ENCODE measurements at regions not wholly inside any gene's neighbourhood (a gene's known extent, or its start where the extent isn't known, plus 50 kb on each side); places are given as distances from the start of the nearest gene placed in this dataset.

DNA sequence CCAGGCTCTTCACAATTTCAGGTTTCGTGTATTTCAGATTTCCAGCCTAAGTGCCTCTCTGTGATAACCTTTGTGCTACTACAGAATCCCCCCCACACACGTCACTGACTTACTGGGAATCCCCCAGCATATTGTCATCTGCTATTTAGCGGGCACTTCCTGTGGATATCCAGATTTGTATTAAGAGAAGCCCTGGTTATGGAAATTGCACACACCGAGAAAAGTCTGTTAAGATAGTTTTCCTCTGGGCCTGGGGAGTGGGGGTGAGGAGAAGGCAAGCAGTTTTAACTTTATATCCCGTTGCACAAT is 269.9 kb downstream of the MED10 start:
- no peaks in the 10 kb centered on the region for H3K36me3 ChIP-seq (ENCODE audit: control insufficient read depth in 2 of 2, insufficient read depth in 1 of 2, low read length in 2 of 2)
- ChIA-PET CTCF (interaction anchor here (0.6 kb wide), 1 partner anchor 417 kb away, joined by 3 read pairs; no protein-coding TSS in a partner anchor), POLR2A (no interaction called here)

DNA sequence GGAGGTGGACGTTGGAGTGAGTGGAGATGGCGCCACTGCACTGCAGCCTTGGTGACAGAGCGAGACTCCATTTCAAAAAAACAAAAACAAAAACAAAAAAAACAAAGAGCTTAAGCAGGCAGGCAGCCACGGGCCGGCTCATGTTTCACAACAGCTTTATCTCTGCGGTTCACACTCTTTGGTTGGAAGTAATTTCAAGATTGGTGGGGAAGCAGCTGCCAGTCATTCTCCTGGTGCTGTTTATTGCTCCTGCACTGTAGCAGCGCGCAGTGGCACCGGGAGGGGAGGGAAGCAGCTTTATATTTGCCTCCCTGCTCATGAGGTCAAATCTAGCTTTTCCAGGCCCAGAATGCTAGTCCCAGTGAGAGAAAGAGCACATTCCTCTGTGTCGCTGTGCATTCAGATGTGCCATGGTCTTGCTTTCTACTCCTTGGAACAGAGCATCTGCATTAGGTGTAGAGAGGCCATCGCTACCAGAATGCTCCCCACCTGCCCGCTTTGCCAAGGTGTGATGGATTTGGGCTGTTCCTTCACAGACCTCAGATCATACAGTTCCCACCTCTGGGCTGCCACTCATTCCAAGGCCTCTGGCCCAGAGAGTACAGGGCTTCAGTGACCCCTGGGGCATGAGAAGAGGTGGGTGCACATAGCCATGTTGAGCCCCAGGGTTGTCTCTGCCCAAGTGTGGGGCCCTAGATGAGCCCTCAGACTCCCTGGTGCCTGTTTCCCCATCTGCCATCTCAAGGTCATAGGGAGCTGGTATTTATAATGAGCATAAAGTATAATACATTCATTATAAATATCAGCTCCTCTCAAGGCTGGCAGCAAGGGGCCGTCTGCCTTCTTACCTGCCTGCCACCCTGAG is 270.4 kb downstream of the MED10 start:
- H3K4me3 ChIP-seq (ENCODE audit: low read depth, low read length), result no peak overlapping the region
- H3K36me3 ChIP-seq (ENCODE audit: control insufficient read depth in 2 of 2, insufficient read depth in 1 of 2, low read length in 2 of 2), result no peaks in the 10 kb centered on the region
- CTCF ChIA-PET, result interaction anchor here (0.6 kb wide), 1 partner anchor 418 kb away, joined by 3 read pairs; no protein-coding TSS in a partner anchor
- no peak overlapping the region for H3K27ac ChIP-seq (ENCODE audit: extremely low read depth, low read depth, low read length)
- POLR2A ChIA-PET, result no interaction called here
- no peaks in the 10 kb centered on the region for H3K4me1 ChIP-seq (ENCODE audit: control insufficient read depth, insufficient read depth, low read length)
- TF ChIP-seq, protein P1, sequence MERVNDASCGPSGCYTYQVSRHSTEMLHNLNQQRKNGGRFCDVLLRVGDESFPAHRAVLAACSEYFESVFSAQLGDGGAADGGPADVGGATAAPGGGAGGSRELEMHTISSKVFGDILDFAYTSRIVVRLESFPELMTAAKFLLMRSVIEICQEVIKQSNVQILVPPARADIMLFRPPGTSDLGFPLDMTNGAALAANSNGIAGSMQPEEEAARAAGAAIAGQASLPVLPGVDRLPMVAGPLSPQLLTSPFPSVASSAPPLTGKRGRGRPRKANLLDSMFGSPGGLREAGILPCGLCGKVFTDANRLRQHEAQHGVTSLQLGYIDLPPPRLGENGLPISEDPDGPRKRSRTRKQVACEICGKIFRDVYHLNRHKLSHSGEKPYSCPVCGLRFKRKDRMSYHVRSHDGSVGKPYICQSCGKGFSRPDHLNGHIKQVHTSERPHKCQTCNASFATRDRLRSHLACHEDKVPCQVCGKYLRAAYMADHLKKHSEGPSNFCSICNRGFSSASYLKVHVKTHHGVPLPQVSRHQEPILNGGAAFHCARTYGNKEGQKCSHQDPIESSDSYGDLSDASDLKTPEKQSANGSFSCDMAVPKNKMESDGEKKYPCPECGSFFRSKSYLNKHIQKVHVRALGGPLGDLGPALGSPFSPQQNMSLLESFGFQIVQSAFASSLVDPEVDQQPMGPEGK (tag by site-specific recombination; IDR thresholded peaks at IDR 0.05), result no peak
- TF ChIP-seq ZBTB48 (tag by site-specific recombination; IDR thresholded peaks at IDR 0.05) (no peak), RBAK (tag by site-specific recombination; IDR thresholded peaks at IDR 0.05) (no peak), ZNF423 (tag by site-specific recombination; IDR thresholded peaks at IDR 0.05) (no peak), ZNF292 (tag by site-specific recombination; IDR thresholded peaks at IDR 0.05; ENCODE audit: borderline replicate concordance, low read depth) (no peak), ZNF558 (tag by site-specific recombination; IDR thresholded peaks at IDR 0.05) (no peak), ZNF175 (tag by site-specific recombination; IDR thresholded peaks at IDR 0.05) (no peak), ZNF501 (tag by site-specific recombination; IDR thresholded peaks at IDR 0.05) (no peak), ZEB2 (tag by site-specific recombination; IDR thresholded peaks at IDR 0.05) (no peak), KLF9 (tag by site-specific recombination; IDR thresholded peaks at IDR 0.05; ENCODE audit: low read depth) (no peak), MZF1 (tag by site-specific recombination; IDR thresholded peaks at IDR 0.05; ENCODE audit: borderline replicate concordance) (no peak), ZNF2 (tag by site-specific recombination; IDR thresholded peaks at IDR 0.05) (no peak), ZSCAN16 (tag by site-specific recombination; IDR thresholded peaks at IDR 0.05) (no peak), ZNF302 (tag by site-specific recombination; IDR thresholded peaks at IDR 0.05; ENCODE audit: low read depth) (no peak), ZNF548 (tag by site-specific recombination; IDR thresholded peaks at IDR 0.05) (no peak)
- TF ChIP-seq, protein P2, sequence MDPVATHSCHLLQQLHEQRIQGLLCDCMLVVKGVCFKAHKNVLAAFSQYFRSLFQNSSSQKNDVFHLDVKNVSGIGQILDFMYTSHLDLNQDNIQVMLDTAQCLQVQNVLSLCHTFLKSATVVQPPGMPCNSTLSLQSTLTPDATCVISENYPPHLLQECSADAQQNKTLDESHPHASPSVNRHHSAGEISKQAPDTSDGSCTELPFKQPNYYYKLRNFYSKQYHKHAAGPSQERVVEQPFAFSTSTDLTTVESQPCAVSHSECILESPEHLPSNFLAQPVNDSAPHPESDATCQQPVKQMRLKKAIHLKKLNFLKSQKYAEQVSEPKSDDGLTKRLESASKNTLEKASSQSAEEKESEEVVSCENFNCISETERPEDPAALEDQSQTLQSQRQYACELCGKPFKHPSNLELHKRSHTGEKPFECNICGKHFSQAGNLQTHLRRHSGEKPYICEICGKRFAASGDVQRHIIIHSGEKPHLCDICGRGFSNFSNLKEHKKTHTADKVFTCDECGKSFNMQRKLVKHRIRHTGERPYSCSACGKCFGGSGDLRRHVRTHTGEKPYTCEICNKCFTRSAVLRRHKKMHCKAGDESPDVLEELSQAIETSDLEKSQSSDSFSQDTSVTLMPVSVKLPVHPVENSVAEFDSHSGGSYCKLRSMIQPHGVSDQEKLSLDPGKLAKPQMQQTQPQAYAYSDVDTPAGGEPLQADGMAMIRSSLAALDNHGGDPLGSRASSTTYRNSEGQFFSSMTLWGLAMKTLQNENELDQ (tag by site-specific recombination; IDR thresholded peaks at IDR 0.05; ENCODE audit: low read depth), result no peak
- TF ChIP-seq, protein P3, sequence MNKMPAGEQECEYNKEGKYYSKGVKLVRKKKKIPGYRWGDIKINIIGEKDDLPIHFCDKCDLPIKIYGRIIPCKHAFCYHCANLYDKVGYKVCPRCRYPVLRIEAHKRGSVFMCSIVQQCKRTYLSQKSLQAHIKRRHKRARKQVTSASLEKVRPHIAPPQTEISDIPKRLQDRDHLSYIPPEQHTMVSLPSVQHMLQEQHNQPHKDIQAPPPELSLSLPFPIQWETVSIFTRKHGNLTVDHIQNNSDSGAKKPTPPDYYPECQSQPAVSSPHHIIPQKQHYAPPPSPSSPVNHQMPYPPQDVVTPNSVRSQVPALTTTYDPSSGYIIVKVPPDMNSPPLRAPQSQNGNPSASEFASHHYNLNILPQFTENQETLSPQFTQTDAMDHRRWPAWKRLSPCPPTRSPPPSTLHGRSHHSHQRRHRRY (tag by site-specific recombination; IDR thresholded peaks at IDR 0.05), result no peak
- H3K9me3 ChIP-seq (ENCODE audit: control insufficient read depth, insufficient read depth, low read depth, low read length), result no peaks in the 10 kb centered on the region

More for the DNA sequence above, 269.9 kb downstream of the MED10 start:
- Histone ChIP-seq H3K27ac (ENCODE audit: extremely low read depth, low read depth, low read length) (no peak overlapping the region), H3K4me3 (ENCODE audit: low read depth, low read length) (no peak overlapping the region), H3K9me3 (ENCODE audit: control insufficient read depth, insufficient read depth, low read depth, low read length) (no peaks in the 10 kb centered on the region), H3K4me1 (ENCODE audit: control insufficient read depth, insufficient read depth, low read length) (no peaks in the 10 kb centered on the region)
- TF ChIP-seq, protein P4, sequence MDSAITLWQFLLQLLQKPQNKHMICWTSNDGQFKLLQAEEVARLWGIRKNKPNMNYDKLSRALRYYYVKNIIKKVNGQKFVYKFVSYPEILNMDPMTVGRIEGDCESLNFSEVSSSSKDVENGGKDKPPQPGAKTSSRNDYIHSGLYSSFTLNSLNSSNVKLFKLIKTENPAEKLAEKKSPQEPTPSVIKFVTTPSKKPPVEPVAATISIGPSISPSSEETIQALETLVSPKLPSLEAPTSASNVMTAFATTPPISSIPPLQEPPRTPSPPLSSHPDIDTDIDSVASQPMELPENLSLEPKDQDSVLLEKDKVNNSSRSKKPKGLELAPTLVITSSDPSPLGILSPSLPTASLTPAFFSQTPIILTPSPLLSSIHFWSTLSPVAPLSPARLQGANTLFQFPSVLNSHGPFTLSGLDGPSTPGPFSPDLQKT (IDR thresholded peaks at IDR 0.05; ENCODE audit: borderline replicate concordance, low read depth, low read length), result no peak
